ENCODE measurements at regions not wholly inside any gene's neighbourhood (a gene's known extent, or its start where the extent isn't known, plus 50 kb on each side); places are given as distances from the start of the nearest gene placed in this dataset.
"Not testable (repeated sequence)": the region's sequence is repeated elsewhere in the genome, so short reads cannot be mapped to it uniquely, and the experiment has no call there.

- no peak for DNase-seq
- intact Hi-C loops (cut with DNase I) = no loop called here
- TF ChIP-seq CTCF (IDR thresholded peaks at IDR 0.05) = no peak
- Histone ChIP-seq H3K4me1 (no peaks in the 10 kb centered on the region), H3K4me3 (no peak overlapping the region), H3K36me3 (no peaks in the 10 kb centered on the region), H3K9me3 (no peaks in the 10 kb centered on the region), H3K27ac (no peak overlapping the region), H3K27me3 (ENCODE audit: low read depth) (no peaks in the 10 kb centered on the region)
- no peak for ATAC-seq
Observed at GRCh38 chr2:391696-392095, 103.8 kb upstream of the ALKAL2 start.

- no peaks in the 10 kb centered on the region for H3K9me3 ChIP-seq
- no peaks in the 10 kb centered on the region for H3K36me3 ChIP-seq
- TF ChIP-seq CTCF (IDR thresholded peaks at IDR 0.05) = no peak
- H3K4me1 ChIP-seq = no peaks in the 10 kb centered on the region
- no peak overlapping the region for H3K27ac ChIP-seq
- no peak for DNase-seq
- no peaks in the 10 kb centered on the region for H3K27me3 ChIP-seq (ENCODE audit: low read depth)
- no peak overlapping the region for H3K4me3 ChIP-seq
- no peak for ATAC-seq
- intact Hi-C loops (cut with DNase I) = no loop called here
Observed at GRCh38 chr2:390959-391358, 103.1 kb upstream of the ALKAL2 start.

GRCh38 chr2:389985-390384 lies 102.1 kb upstream of the ALKAL2 start:
- H3K36me3 ChIP-seq; H3K4me1 ChIP-seq; H3K4me3 ChIP-seq; DNase-seq; H3K27ac ChIP-seq; H3K9me3 ChIP-seq; intact Hi-C loops (cut with DNase I); ATAC-seq; H3K27me3 ChIP-seq (ENCODE audit: low read depth): not testable (repeated sequence)

GRCh38 chr2:388752-389151 lies 100.9 kb upstream of the ALKAL2 start:
- H3K4me1 ChIP-seq; H3K4me3 ChIP-seq; DNase-seq; ATAC-seq; H3K27ac ChIP-seq; intact Hi-C loops (cut with DNase I); H3K36me3 ChIP-seq; H3K9me3 ChIP-seq; H3K27me3 ChIP-seq (ENCODE audit: low read depth): not testable (repeated sequence)

GRCh38 chr2:387980-388421 lies 100.1 kb upstream of the ALKAL2 start:
- Histone ChIP-seq H3K36me3 (no peaks in the 10 kb centered on the region), H3K4me3 (no peak overlapping the region), H3K27me3 (ENCODE audit: low read depth) (no peaks in the 10 kb centered on the region), H3K9me3 (no peaks in the 10 kb centered on the region), H3K27ac (no peak overlapping the region), H3K4me1 (no peaks in the 10 kb centered on the region)
- no peak for ATAC-seq
- DNase-seq = no peak
- intact Hi-C loops (cut with DNase I) = no loop called here
- no peak for TF ChIP-seq CTCF (IDR thresholded peaks at IDR 0.05)

GRCh38 chr2:386406-387103 lies 98.7 kb upstream of the ALKAL2 start:
- no peak for ATAC-seq
- intact Hi-C loops (cut with DNase I) = no loop called here
- no peak overlapping the region for H3K27ac ChIP-seq

More at GRCh38 chr2:386406-387103, 98.7 kb upstream of the ALKAL2 start:
- no peaks in the 10 kb centered on the region for H3K27me3 ChIP-seq (ENCODE audit: low read depth)
- no peaks in the 10 kb centered on the region for H3K4me1 ChIP-seq
- H3K36me3 ChIP-seq = no peaks in the 10 kb centered on the region
- TF ChIP-seq CTCF (IDR thresholded peaks at IDR 0.05) = no peak
- H3K9me3 ChIP-seq = no peaks in the 10 kb centered on the region
- DNase-seq = no peak
- H3K4me3 ChIP-seq = no peak overlapping the region
